Stimulated activated effector memory CD8-positive, alpha-beta T cell treated with anti-CD3 and anti-CD28 coated beads, Interleukin-12 subunit alpha, Interleukin-12 subunit beta, amount 100 ng/mL, for 72 hours (primary cell): ENCODE measurements at regions not wholly inside any gene's neighbourhood (a gene's known extent, or its start where the extent isn't known, plus 50 kb on each side); places are given as distances from the start of the nearest gene placed in this dataset.
"Not testable (repeated sequence)": the region's sequence is repeated elsewhere in the genome, so short reads cannot be mapped to it uniquely, and the experiment has no call there.

Source experiments
- ATAC-seq: fragments of 150-1000 bp; cut with Tn5 transposase; 2 replicates; pipeline ENCODE4 v1.10.0; 2021
- DNase-seq, 2 donors: peaks; one replicate each; pipeline ENCODE4 v3.0.0; 2021 to 2022; ENCODE audit warnings: low spot score in 2 of 2
- H3K27ac Mint-ChIP-seq: one replicate; pipeline ENCODE4 v1.8.0; 2022; ENCODE audit warnings: mild to moderate bottlenecking, mixed read lengths
- H3K36me3 Mint-ChIP-seq: one replicate; pipeline ENCODE4 v1.8.0; 2022; ENCODE audit warnings: mild to moderate bottlenecking, mixed read lengths
- H3K4me1 Mint-ChIP-seq: one replicate; pipeline ENCODE4 v1.8.0; 2022; ENCODE audit warnings: mixed read lengths
- H3K4me3 Mint-ChIP-seq: one replicate; pipeline ENCODE4 v1.8.0; 2022; ENCODE audit warnings: mild to moderate bottlenecking, mixed read lengths
- H3K9me3 Mint-ChIP-seq: one replicate; pipeline ENCODE4 v1.8.0; 2022; ENCODE audit warnings: mixed read lengths

DNA sequence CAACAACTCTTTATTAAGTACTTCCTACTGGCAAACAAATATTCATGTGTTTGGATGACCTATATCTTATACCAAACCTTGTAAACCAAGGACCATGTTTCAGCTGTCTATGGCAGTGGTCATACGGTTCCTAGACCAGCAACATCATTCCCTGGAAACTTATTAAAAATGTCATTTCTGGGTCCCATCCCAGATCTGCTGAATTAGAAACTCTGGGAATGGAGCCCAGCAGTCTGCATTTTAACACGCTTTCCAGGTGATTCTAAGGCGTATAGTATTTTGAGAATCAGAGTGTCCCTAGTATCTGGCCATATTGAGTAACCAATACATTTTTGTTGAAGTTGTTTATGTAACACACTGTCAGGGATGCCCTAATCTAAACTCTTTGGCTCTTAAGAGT, 363.4 kb upstream of the LRRC3B start:
- ATAC-seq: no peak
- DNase-seq: no peak
- Mint-ChIP-seq H3K9me3 (peaks cover 3% of the 10 kb centered on the region), H3K27ac (no peak overlapping the region), H3K4me3 (no peak overlapping the region), H3K4me1 (no peaks in the 10 kb centered on the region), H3K36me3 (no peaks in the 10 kb centered on the region)

DNA sequence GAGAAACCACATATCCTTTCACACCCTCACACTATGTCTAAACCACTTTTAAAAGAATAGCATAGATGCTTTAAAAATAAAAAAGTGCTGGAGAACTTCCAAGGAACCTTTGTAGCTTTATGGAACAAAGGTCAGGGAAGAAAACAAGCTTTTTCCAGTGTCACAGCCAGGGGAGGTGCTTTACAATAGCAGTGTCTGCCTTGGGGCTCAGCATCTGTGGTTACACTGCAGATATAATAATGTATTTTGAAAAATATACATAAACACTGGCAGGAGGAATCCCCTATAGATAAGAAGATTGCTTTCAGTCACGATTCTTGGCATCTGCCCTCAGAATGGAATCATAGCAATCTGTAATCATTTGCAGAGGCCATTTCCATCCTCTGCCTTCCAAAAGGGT, 362.4 kb upstream of the LRRC3B start:
- DNase-seq (no peak), ATAC-seq (no peak)
- Mint-ChIP-seq H3K9me3 (peaks cover 3% of the 10 kb centered on the region), H3K36me3 (no peaks in the 10 kb centered on the region), H3K4me1 (no peaks in the 10 kb centered on the region), H3K4me3 (no peak overlapping the region), H3K27ac (no peak overlapping the region)

DNA sequence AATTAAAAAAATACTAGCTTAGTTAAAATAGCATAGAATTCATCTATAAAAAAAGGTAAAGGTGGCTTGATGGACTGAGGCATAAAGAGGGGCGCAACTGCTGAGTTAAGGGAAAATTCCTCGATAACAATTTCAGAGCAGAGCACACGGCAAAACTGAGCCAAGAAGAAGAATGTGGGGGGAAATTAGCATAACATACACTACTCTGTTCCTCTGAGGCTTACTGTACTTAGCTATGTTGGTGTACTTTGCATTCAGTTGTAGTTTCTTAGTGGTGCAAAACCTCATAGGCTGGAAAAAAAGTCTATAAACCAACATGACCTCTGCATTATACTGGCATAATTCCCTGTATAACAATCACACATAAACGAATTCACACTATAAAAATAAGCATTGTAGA, 357.9 kb upstream of the LRRC3B start:
- DNase-seq (no peak), ATAC-seq (no peak)
- peaks cover 3% of the 10 kb centered on the region for H3K9me3 Mint-ChIP-seq
- H3K27ac Mint-ChIP-seq: no peak overlapping the region
- H3K36me3 Mint-ChIP-seq: no peaks in the 10 kb centered on the region
- no peak overlapping the region for H3K4me3 Mint-ChIP-seq
- H3K4me1 Mint-ChIP-seq: no peaks in the 10 kb centered on the region

GRCh38 chr3:26271848-26272247, 350.7 kb upstream of the LRRC3B start:
- H3K4me1 Mint-ChIP-seq: no peaks in the 10 kb centered on the region
- no peak overlapping the region for H3K27ac Mint-ChIP-seq
- DNase-seq (no peak), ATAC-seq (no peak)
- no peaks in the 10 kb centered on the region for H3K36me3 Mint-ChIP-seq
- H3K9me3 Mint-ChIP-seq: peaks cover 3% of the 10 kb centered on the region
- H3K4me3 Mint-ChIP-seq: no peak overlapping the region

DNA sequence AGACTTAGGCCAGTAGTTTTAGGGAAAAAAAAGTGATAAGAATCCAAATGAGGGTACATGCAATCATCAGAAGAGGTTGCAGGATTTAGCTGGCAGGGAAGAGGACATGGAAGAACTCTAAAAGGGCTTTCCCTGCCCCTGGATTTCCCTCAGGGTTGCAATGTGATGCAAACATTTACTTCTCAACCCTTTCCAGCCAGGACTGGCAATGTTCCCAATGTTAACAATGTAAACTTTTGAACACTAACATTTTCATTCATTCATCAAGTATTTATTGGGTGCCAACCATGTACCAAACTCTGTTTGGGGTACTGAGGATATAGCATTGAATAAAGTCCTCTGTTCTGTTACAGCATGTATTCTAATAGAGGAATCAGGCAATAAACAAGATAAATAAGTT, 349.4 kb upstream of the LRRC3B start:
- Mint-ChIP-seq H3K27ac (no peak overlapping the region), H3K4me3 (no peak overlapping the region), H3K4me1 (no peaks in the 10 kb centered on the region), H3K9me3 (peaks cover 3% of the 10 kb centered on the region), H3K36me3 (no peaks in the 10 kb centered on the region)
- no peak for DNase-seq
- no peak for ATAC-seq

- no peak for ATAC-seq
- H3K4me3 Mint-ChIP-seq: no peak overlapping the region
- DNase-seq: no peak
- no peak overlapping the region for H3K27ac Mint-ChIP-seq
- peaks cover 4% of the 10 kb centered on the region for H3K9me3 Mint-ChIP-seq
- H3K36me3 Mint-ChIP-seq: no peaks in the 10 kb centered on the region
- no peaks in the 10 kb centered on the region for H3K4me1 Mint-ChIP-seq
Observed at GRCh38 chr3:26279091-26279490, 343.5 kb upstream of the LRRC3B start.

DNA sequence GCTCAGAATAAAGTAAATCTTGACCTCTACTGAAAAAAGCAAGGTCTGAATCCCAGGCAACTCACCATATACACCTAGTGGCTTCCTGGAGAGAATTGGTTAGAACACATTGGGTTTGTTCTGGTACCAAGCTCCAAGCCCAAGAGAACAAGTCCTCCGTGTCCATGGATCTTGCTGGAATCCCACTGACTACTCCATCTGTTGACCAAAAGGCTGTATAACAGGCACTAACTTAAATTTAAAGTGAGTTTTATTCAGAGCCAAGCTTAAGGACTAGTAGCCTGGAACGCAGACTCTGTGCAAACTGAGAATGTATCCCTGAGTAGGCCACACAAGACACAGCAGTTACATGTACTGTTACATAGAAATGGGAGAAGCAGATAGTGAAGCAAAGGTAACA, 342.1 kb upstream of the LRRC3B start:
- H3K9me3 Mint-ChIP-seq: peaks cover 7% of the 10 kb centered on the region
- no peak overlapping the region for H3K4me3 Mint-ChIP-seq
- ATAC-seq (no peak), DNase-seq (no peak)
- H3K36me3 Mint-ChIP-seq: no peaks in the 10 kb centered on the region
- no peak overlapping the region for H3K27ac Mint-ChIP-seq
- H3K4me1 Mint-ChIP-seq: no peaks in the 10 kb centered on the region

DNA sequence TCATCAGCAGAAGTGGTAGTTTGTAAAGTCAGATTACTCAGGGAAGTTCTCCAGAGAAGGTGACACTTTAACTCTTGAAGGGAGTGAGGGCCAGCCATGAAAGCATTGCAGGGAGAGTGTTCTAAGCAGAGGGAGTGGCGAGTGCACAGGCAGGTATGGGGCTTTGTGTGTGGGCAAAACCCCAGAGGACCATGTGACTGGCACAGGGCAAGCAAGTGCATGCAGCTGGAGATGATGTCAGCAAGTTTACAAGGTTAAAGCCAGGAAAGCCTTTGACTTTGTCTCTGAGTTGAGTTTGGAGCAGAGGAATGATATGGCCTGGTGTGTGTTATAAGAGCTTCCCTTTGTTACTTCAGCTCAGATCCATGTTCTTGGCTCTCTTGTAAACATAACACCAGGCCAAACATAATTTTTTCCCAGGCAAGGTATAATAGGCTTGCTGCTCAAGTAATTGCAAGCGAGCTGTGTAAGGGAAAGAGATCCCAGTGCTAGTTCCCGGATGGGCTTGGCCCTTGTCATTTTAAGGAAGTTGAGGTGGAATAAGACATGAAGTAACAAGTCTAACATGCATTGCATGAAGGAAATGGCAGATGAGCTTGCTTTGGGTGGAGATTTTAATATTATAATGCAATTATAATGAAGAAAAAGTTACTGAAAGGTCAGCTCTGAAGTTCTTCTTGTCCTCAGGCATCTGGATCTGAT, 341.1 kb upstream of the LRRC3B start:
- DNase-seq: no peak
- H3K4me1 Mint-ChIP-seq: no peaks in the 10 kb centered on the region
- H3K9me3 Mint-ChIP-seq: peaks cover 7% of the 10 kb centered on the region
- ATAC-seq: no peak
- H3K27ac Mint-ChIP-seq: no peak overlapping the region
- no peak overlapping the region for H3K4me3 Mint-ChIP-seq
- no peaks in the 10 kb centered on the region for H3K36me3 Mint-ChIP-seq

GRCh38 chr3:26284503-26284902, 338.1 kb upstream of the LRRC3B start:
- not testable (repeated sequence) for H3K4me3 Mint-ChIP-seq, H3K9me3 Mint-ChIP-seq, H3K27ac Mint-ChIP-seq, H3K4me1 Mint-ChIP-seq, ATAC-seq, H3K36me3 Mint-ChIP-seq, DNase-seq

DNA sequence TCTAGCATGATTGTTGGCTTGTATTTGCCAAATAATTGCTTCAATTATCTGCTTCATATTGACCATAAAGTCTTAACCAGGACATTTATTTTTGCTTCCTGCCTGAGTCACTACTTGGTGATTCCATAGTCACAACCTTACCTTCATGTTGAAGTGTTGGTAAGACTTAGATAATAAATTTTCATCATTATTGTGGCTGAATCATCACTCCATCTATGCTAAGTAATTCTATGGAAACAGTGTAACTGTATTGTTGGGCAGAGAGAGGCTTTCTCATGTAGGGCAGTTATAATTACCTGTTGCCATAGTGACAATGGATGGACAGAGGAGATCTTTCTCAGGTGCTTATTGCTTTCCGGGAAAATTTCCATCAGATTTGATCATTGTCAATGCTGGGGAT, 330.7 kb upstream of the LRRC3B start:
- no peaks in the 10 kb centered on the region for H3K4me1 Mint-ChIP-seq
- DNase-seq (no peak), ATAC-seq (no peak)
- H3K36me3 Mint-ChIP-seq: no peaks in the 10 kb centered on the region
- no peak overlapping the region for H3K4me3 Mint-ChIP-seq
- no peak overlapping the region for H3K27ac Mint-ChIP-seq
- peaks cover 4% of the 10 kb centered on the region for H3K9me3 Mint-ChIP-seq

GRCh38 chr3:26292780-26293179, 329.8 kb upstream of the LRRC3B start:
- ATAC-seq: no peak
- Mint-ChIP-seq H3K4me1 (no peaks in the 10 kb centered on the region), H3K27ac (no peak overlapping the region), H3K9me3 (peaks cover 3% of the 10 kb centered on the region), H3K4me3 (no peak overlapping the region), H3K36me3 (no peaks in the 10 kb centered on the region)
- DNase-seq: no peak

DNA sequence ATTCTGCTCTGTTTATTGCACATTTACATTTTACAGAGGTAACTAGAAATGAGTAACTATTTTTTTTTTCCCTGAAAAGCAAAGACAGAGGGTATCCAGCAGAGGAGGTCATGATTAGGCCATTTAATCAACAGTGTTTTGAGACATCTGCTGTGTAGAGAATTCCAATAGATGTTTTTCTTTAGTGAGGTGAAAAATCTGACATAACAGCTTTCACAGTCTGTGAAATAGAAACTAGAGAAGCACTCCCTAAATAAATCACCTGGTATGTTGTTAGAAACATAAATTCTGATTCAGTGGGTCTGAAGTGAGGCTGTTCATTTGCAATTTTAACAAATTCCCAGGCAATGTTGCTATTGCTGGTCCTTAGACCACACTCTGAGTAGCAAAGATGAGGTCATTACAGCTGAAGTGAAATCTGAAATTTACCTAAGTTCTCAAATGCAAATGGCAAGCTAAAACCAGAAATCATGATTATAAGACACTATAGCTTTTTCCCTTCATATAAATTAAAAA, 329.2 kb upstream of the LRRC3B start:
- no peak overlapping the region for H3K4me3 Mint-ChIP-seq
- no peak overlapping the region for H3K27ac Mint-ChIP-seq
- no peaks in the 10 kb centered on the region for H3K36me3 Mint-ChIP-seq
- ATAC-seq: no peak
- peaks cover 3% of the 10 kb centered on the region for H3K9me3 Mint-ChIP-seq
- DNase-seq: no peak
- H3K4me1 Mint-ChIP-seq: no peaks in the 10 kb centered on the region

DNA sequence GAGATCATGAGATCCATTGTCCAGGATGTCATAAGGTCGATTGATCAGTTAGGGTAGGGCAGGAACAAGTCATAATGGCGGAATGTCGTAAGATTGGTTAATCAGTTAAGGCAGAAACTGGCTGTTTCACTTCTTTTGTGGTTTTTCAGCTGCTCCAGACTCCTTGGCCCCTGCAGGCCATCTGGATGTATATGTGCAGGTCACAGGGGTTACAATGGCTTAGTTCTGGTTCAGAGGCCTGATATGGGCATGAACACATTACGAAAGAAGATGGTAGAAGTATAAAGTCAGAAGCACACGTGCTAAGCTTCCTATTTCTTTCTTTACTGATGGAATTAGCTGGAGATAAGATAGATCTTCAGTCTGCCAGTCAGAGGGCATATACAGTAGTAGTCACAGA, 315.4 kb upstream of the LRRC3B start:
- Mint-ChIP-seq H3K9me3 (peaks cover 21% of the 10 kb centered on the region), H3K4me3 (no peak overlapping the region), H3K36me3 (no peaks in the 10 kb centered on the region), H3K27ac (no peak overlapping the region), H3K4me1 (no peaks in the 10 kb centered on the region)
- ATAC-seq: no peak
- no peak for DNase-seq

DNA sequence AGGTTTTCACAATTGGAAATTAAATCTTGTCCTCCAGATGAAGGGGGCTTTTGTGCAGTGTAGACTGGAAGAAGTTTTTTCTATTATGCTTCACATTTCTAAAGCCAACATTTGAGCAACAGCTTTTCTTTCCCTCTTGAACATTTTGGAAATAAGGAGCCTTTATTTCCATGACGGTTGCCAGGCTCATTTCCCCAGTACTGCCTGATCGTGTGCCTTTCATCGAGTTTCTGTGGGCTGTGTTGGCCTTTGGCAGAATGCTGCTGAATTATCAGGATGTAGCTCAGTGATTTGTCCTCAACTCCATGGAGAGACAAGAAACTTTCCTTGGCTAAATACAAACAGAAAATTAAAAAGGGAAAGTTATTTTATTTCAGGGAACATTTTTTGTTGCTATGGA, 314.8 kb upstream of the LRRC3B start:
- Mint-ChIP-seq H3K27ac (no peak overlapping the region), H3K36me3 (no peaks in the 10 kb centered on the region), H3K4me3 (no peak overlapping the region), H3K9me3 (peaks cover 21% of the 10 kb centered on the region), H3K4me1 (no peaks in the 10 kb centered on the region)
- no peak for DNase-seq
- no peak for ATAC-seq

DNA sequence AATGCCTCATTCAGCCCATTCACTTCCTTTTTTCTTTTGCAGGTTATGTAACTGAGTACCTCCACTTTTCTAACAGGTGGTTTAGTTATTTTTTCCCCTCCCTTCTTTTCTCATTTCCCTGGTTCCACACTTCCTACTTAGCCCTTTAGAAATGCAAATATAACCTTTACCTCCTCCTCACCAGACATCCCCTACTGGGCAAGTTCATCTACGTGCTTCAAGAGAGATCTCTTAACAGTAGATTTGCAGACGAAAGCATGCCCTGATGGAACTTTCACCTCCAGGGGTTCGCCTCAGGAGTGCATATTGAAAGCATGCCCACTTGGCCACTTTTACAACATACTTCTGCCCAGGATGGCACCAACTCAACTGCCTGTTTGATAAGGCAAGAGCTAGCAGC, 314.1 kb upstream of the LRRC3B start:
- no peaks in the 10 kb centered on the region for H3K36me3 Mint-ChIP-seq
- H3K27ac Mint-ChIP-seq: no peak overlapping the region
- no peaks in the 10 kb centered on the region for H3K4me1 Mint-ChIP-seq
- H3K9me3 Mint-ChIP-seq: peaks cover 21% of the 10 kb centered on the region
- DNase-seq (no peak), ATAC-seq (no peak)
- H3K4me3 Mint-ChIP-seq: no peak overlapping the region

GRCh38 chr3:26309536-26309935, 313.0 kb upstream of the LRRC3B start:
- not testable (repeated sequence) for H3K4me3 Mint-ChIP-seq, H3K4me1 Mint-ChIP-seq, H3K36me3 Mint-ChIP-seq, ATAC-seq, DNase-seq, H3K27ac Mint-ChIP-seq
- peaks cover 21% of the 10 kb centered on the region for H3K9me3 Mint-ChIP-seq

GRCh38 chr3:26312816-26313215, 309.8 kb upstream of the LRRC3B start:
- H3K36me3 Mint-ChIP-seq: no peaks in the 10 kb centered on the region
- H3K27ac Mint-ChIP-seq: no peak overlapping the region
- no peak for DNase-seq
- H3K4me3 Mint-ChIP-seq: no peak overlapping the region
- H3K4me1 Mint-ChIP-seq: no peaks in the 10 kb centered on the region
- no peak for ATAC-seq
- H3K9me3 Mint-ChIP-seq: peaks cover 20% of the 10 kb centered on the region
